HG03354 (cell line): ENCODE measurements at regions not wholly inside any gene's neighbourhood (a gene's known extent, or its start where the extent isn't known, plus 50 kb on each side); places are given as distances from the start of the nearest gene placed in this dataset.
"Not testable (repeated sequence)": the region's sequence is repeated elsewhere in the genome, so short reads cannot be mapped to it uniquely, and the experiment has no call there.

ENCODE experiments used
- ATAC-seq: cut with Tn5 transposase; IDR thresholded peaks from one replicate; pipeline ENCODE4 v1.9.1; 2021; ENCODE audit warnings: mild to moderate bottlenecking; ENCODE audit not compliant: unreplicated experiment, poor library complexity, severe bottlenecking

GRCh38 chrX:152507168-152507567 is 56.1 kb upstream of the GABRA3 start:
- not testable (repeated sequence) for ATAC-seq

- ATAC-seq: peak; percentile 73
Measured at GRCh38 chrX:152520653-152521052, 69.5 kb upstream of the GABRA3 start.

DNA sequence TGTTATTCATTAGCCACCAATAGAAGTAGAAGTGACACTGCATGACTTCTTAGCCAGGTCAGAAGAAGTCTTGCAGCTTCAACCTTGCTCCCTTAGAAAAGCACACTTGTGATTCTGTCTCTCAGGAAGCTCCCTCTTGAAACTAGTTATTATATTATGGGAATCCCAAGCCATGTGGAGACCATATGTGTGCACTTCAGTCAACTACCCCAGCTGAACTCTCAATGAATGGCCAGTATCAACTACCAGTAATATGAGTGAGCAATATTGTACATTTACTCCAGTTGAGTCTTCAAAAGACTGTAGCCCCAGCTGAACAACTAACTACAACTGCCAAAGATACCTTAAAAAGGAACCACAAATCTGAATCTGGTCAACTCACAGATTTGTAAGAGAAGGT is 77.1 kb upstream of the GABRA3 start:
- no peak for ATAC-seq

- ATAC-seq: no peak
Measured at GRCh38 chrX:152530967-152531366, 79.9 kb upstream of the GABRA3 start.

GRCh38 chrX:152537373-152537772 is 86.3 kb upstream of the GABRA3 start:
- ATAC-seq: no peak

GRCh38 chrX:152573866-152574265 is 63.8 kb upstream of the GABRQ start:
- ATAC-seq: no peak

DNA sequence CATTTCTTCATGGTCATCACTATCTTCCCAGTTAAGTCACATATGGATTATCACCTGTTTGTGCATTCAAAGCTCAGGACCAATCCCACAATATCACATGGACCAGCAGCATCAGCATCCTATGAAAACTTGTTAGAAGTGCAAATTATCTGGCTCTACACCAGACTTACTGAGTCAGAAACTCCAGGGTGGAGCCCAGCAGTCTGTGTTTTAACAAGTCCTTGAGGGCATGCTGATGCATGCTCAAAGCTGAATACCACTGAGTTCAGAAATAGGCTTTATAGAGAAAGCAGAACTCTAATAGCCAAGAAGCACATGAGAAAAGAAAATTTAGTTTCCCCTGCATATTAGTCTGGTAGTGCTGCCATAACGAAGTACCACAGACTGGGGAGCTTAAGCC is 62.4 kb upstream of the GABRQ start:
- no peak for ATAC-seq

- not testable (repeated sequence) for ATAC-seq
Measured at GRCh38 chrX:152587523-152587922, 50.2 kb upstream of the GABRQ start.
